ENCODE measurements at regions not wholly inside any gene's neighbourhood (a gene's known extent, or its start where the extent isn't known, plus 50 kb on each side); places are given as distances from the start of the nearest gene placed in this dataset.

GRCh38 chr6:122049341-122049740 is 350.1 kb upstream of the HSF2 start:
- no peaks in the 10 kb centered on the region for H3K4me1 ChIP-seq (ENCODE audit: control insufficient read depth, insufficient read depth, low read length, unreplicated experiment)
- no peak overlapping the region for H3K27ac ChIP-seq (ENCODE audit: low read depth, low read length)
- peak overlapping the region; percentile 65 for H2AFZ ChIP-seq (ENCODE audit: low read length, unreplicated experiment)
- no peaks in the 10 kb centered on the region for H3K79me2 ChIP-seq (ENCODE audit: control insufficient read depth, insufficient read depth, low read length, unreplicated experiment)
- H3K4me3 ChIP-seq (ENCODE audit: low read depth, low read length), result peak overlapping the region; percentile 71
- no peaks in the 10 kb centered on the region for H3K27me3 ChIP-seq (ENCODE audit: insufficient read depth, low read length)
- H3K36me3 ChIP-seq (ENCODE audit: insufficient read depth, low read length), result no peaks in the 10 kb centered on the region

GRCh38 chr6:122050242-122050755 is 349.2 kb upstream of the HSF2 start:
- no peaks in the 10 kb centered on the region for H3K36me3 ChIP-seq (ENCODE audit: insufficient read depth, low read length)
- no peaks in the 10 kb centered on the region for H3K27me3 ChIP-seq (ENCODE audit: insufficient read depth, low read length)
- H3K27ac ChIP-seq (ENCODE audit: low read depth, low read length), result no peak overlapping the region
- no peaks in the 10 kb centered on the region for H3K4me1 ChIP-seq (ENCODE audit: control insufficient read depth, insufficient read depth, low read length, unreplicated experiment)
- H2AFZ ChIP-seq (ENCODE audit: low read length, unreplicated experiment), result no peak overlapping the region
- H3K4me3 ChIP-seq (ENCODE audit: low read depth, low read length), result no peak overlapping the region
- H3K79me2 ChIP-seq (ENCODE audit: control insufficient read depth, insufficient read depth, low read length, unreplicated experiment), result no peaks in the 10 kb centered on the region

GRCh38 chr6:122052346-122052900 is 347.0 kb upstream of the HSF2 start:
- no peaks in the 10 kb centered on the region for H3K4me1 ChIP-seq (ENCODE audit: control insufficient read depth, insufficient read depth, low read length, unreplicated experiment)
- H3K27ac ChIP-seq (ENCODE audit: low read depth, low read length), result no peak overlapping the region
- H3K4me3 ChIP-seq (ENCODE audit: low read depth, low read length), result no peak overlapping the region
- H3K36me3 ChIP-seq (ENCODE audit: insufficient read depth, low read length), result no peaks in the 10 kb centered on the region
- no peaks in the 10 kb centered on the region for H3K79me2 ChIP-seq (ENCODE audit: control insufficient read depth, insufficient read depth, low read length, unreplicated experiment)
- H3K27me3 ChIP-seq (ENCODE audit: insufficient read depth, low read length), result peaks cover 4% of the 10 kb centered on the region; the same call in 1 of the 2 replicates
- H2AFZ ChIP-seq (ENCODE audit: low read length, unreplicated experiment), result no peak overlapping the region

GRCh38 chr6:122059918-122060317 is 339.5 kb upstream of the HSF2 start:
- no peak overlapping the region for H3K4me3 ChIP-seq (ENCODE audit: low read depth, low read length)
- no peak overlapping the region for H2AFZ ChIP-seq (ENCODE audit: low read length, unreplicated experiment)
- no peaks in the 10 kb centered on the region for H3K4me1 ChIP-seq (ENCODE audit: control insufficient read depth, insufficient read depth, low read length, unreplicated experiment)
- peaks cover 4% of the 10 kb centered on the region; the same call in 1 of the 2 replicates for H3K27me3 ChIP-seq (ENCODE audit: insufficient read depth, low read length)
- H3K36me3 ChIP-seq (ENCODE audit: insufficient read depth, low read length), result no peaks in the 10 kb centered on the region
- no peaks in the 10 kb centered on the region for H3K79me2 ChIP-seq (ENCODE audit: control insufficient read depth, insufficient read depth, low read length, unreplicated experiment)
- H3K27ac ChIP-seq (ENCODE audit: low read depth, low read length), result no peak overlapping the region

GRCh38 chr6:122061855-122062254 is 337.6 kb upstream of the HSF2 start:
- Histone ChIP-seq H2AFZ (ENCODE audit: low read length, unreplicated experiment) (no peak overlapping the region), H3K27ac (ENCODE audit: low read depth, low read length) (no peak overlapping the region), H3K4me3 (ENCODE audit: low read depth, low read length) (no peak overlapping the region), H3K4me1 (ENCODE audit: control insufficient read depth, insufficient read depth, low read length, unreplicated experiment) (no peaks in the 10 kb centered on the region), H3K36me3 (ENCODE audit: insufficient read depth, low read length) (no peaks in the 10 kb centered on the region), H3K27me3 (ENCODE audit: insufficient read depth, low read length) (no peaks in the 10 kb centered on the region), H3K79me2 (ENCODE audit: control insufficient read depth, insufficient read depth, low read length, unreplicated experiment) (no peaks in the 10 kb centered on the region)

GRCh38 chr6:122063076-122063475 is 336.4 kb upstream of the HSF2 start:
- H3K36me3 ChIP-seq (ENCODE audit: insufficient read depth, low read length), result no peaks in the 10 kb centered on the region
- H3K27ac ChIP-seq (ENCODE audit: low read depth, low read length), result no peak overlapping the region
- no peak overlapping the region for H2AFZ ChIP-seq (ENCODE audit: low read length, unreplicated experiment)
- no peaks in the 10 kb centered on the region for H3K27me3 ChIP-seq (ENCODE audit: insufficient read depth, low read length)
- no peaks in the 10 kb centered on the region for H3K4me1 ChIP-seq (ENCODE audit: control insufficient read depth, insufficient read depth, low read length, unreplicated experiment)
- H3K79me2 ChIP-seq (ENCODE audit: control insufficient read depth, insufficient read depth, low read length, unreplicated experiment), result no peaks in the 10 kb centered on the region
- H3K4me3 ChIP-seq (ENCODE audit: low read depth, low read length), result no peak overlapping the region

- no peak overlapping the region for H2AFZ ChIP-seq (ENCODE audit: low read length, unreplicated experiment)
- no peaks in the 10 kb centered on the region for H3K4me1 ChIP-seq (ENCODE audit: control insufficient read depth, insufficient read depth, low read length, unreplicated experiment)
- no peaks in the 10 kb centered on the region for H3K27me3 ChIP-seq (ENCODE audit: insufficient read depth, low read length)
- H3K36me3 ChIP-seq (ENCODE audit: insufficient read depth, low read length), result no peaks in the 10 kb centered on the region
- H3K27ac ChIP-seq (ENCODE audit: low read depth, low read length), result no peak overlapping the region
- no peaks in the 10 kb centered on the region for H3K79me2 ChIP-seq (ENCODE audit: control insufficient read depth, insufficient read depth, low read length, unreplicated experiment)
- no peak overlapping the region for H3K4me3 ChIP-seq (ENCODE audit: low read depth, low read length)
Observed at GRCh38 chr6:122063761-122064160, 335.7 kb upstream of the HSF2 start.

GRCh38 chr6:122066200-122066599 is 333.3 kb upstream of the HSF2 start:
- H3K36me3 ChIP-seq (ENCODE audit: insufficient read depth, low read length), result no peaks in the 10 kb centered on the region
- no peak overlapping the region for H3K4me3 ChIP-seq (ENCODE audit: low read depth, low read length)
- no peaks in the 10 kb centered on the region for H3K27me3 ChIP-seq (ENCODE audit: insufficient read depth, low read length)
- peak overlapping the region; percentile 47 for H2AFZ ChIP-seq (ENCODE audit: low read length, unreplicated experiment)
- H3K79me2 ChIP-seq (ENCODE audit: control insufficient read depth, insufficient read depth, low read length, unreplicated experiment), result no peaks in the 10 kb centered on the region
- no peak overlapping the region for H3K27ac ChIP-seq (ENCODE audit: low read depth, low read length)
- H3K4me1 ChIP-seq (ENCODE audit: control insufficient read depth, insufficient read depth, low read length, unreplicated experiment), result no peaks in the 10 kb centered on the region

- no peaks in the 10 kb centered on the region for H3K79me2 ChIP-seq (ENCODE audit: control insufficient read depth, insufficient read depth, low read length, unreplicated experiment)
- H3K4me3 ChIP-seq (ENCODE audit: low read depth, low read length), result no peak overlapping the region
- no peaks in the 10 kb centered on the region for H3K36me3 ChIP-seq (ENCODE audit: insufficient read depth, low read length)
- no peaks in the 10 kb centered on the region for H3K4me1 ChIP-seq (ENCODE audit: control insufficient read depth, insufficient read depth, low read length, unreplicated experiment)
- no peak overlapping the region for H3K27ac ChIP-seq (ENCODE audit: low read depth, low read length)
- no peak overlapping the region for H2AFZ ChIP-seq (ENCODE audit: low read length, unreplicated experiment)
- no peaks in the 10 kb centered on the region for H3K27me3 ChIP-seq (ENCODE audit: insufficient read depth, low read length)
Observed at GRCh38 chr6:122068291-122068769, 331.1 kb upstream of the HSF2 start.

- H3K79me2 ChIP-seq (ENCODE audit: control insufficient read depth, insufficient read depth, low read length, unreplicated experiment), result no peaks in the 10 kb centered on the region
- H3K4me1 ChIP-seq (ENCODE audit: control insufficient read depth, insufficient read depth, low read length, unreplicated experiment), result no peaks in the 10 kb centered on the region
- H3K27ac ChIP-seq (ENCODE audit: low read depth, low read length), result no peak overlapping the region
- H3K4me3 ChIP-seq (ENCODE audit: low read depth, low read length), result no peak overlapping the region
- H2AFZ ChIP-seq (ENCODE audit: low read length, unreplicated experiment), result no peak overlapping the region
- H3K36me3 ChIP-seq (ENCODE audit: insufficient read depth, low read length), result no peaks in the 10 kb centered on the region
- no peaks in the 10 kb centered on the region for H3K27me3 ChIP-seq (ENCODE audit: insufficient read depth, low read length)
Observed at GRCh38 chr6:122069932-122070331, 329.5 kb upstream of the HSF2 start.

- H3K27ac ChIP-seq (ENCODE audit: low read depth, low read length), result no peak overlapping the region
- peak overlapping the region; percentile 86 for H2AFZ ChIP-seq (ENCODE audit: low read length, unreplicated experiment)
- no peaks in the 10 kb centered on the region for H3K79me2 ChIP-seq (ENCODE audit: control insufficient read depth, insufficient read depth, low read length, unreplicated experiment)
- no peaks in the 10 kb centered on the region for H3K27me3 ChIP-seq (ENCODE audit: insufficient read depth, low read length)
- no peaks in the 10 kb centered on the region for H3K4me1 ChIP-seq (ENCODE audit: control insufficient read depth, insufficient read depth, low read length, unreplicated experiment)
- H3K4me3 ChIP-seq (ENCODE audit: low read depth, low read length), result no peak overlapping the region
- H3K36me3 ChIP-seq (ENCODE audit: insufficient read depth, low read length), result no peaks in the 10 kb centered on the region
Observed at GRCh38 chr6:122072014-122072647, 327.3 kb upstream of the HSF2 start.
